BJ (cell line): ENCODE measurements at regions not wholly inside any gene's neighbourhood (a gene's known extent, or its start where the extent isn't known, plus 50 kb on each side); places are given as distances from the start of the nearest gene placed in this dataset.

ENCODE experiments used
- CTCF ChIA-PET: fragments of 350-600 bp; formaldehyde crosslinking; extraction: SDS; loops from one replicate; lab custom pipeline; 2021; ENCODE audit warnings: antibody characterized with exemption, inconsistent platforms; lab: Yijun Ruan, JAX
- POLR2A ChIA-PET: fragments of 300-600 bp; sonication (Branson Sonifier 250); formaldehyde crosslinking; extraction: SDS; loops from one replicate; lab custom pipeline; 2021; ENCODE audit warnings: antibody characterized with exemption; lab: Charles Lee
- DNase-seq: peaks from one replicate; pipeline ENCODE4 v3.0.0-alpha.2; 2011; ENCODE audit warnings: low read depth
- H3K27me3 ChIP-seq: 2 replicates; pipeline ENCODE4 v1.6.0; 2011; ENCODE audit warnings: low read length; ENCODE audit not compliant: control insufficient read depth, insufficient read depth
- H3K36me3 ChIP-seq: 2 replicates; pipeline ENCODE4 v1.5.1; 2011; ENCODE audit warnings: low read length; ENCODE audit not compliant: control insufficient read depth, insufficient read depth
- H3K4me3 ChIP-seq: 2 replicates; pipeline ENCODE4 v1.5.1; 2011; ENCODE audit warnings: low read depth, mild to moderate bottlenecking, control low read depth, low read length
- CTCF ChIP-seq: IDR thresholded peaks from 2 replicates; pipeline ENCODE4 v1.5.1; 2011; ENCODE audit warnings: low read depth, mild to moderate bottlenecking, control low read depth, inconsistent platforms, low read length, moderate library complexity; ENCODE audit not compliant: insufficient read depth

GRCh38 chr3:117665296-117665695 is 955.7 kb downstream of the TUSC7 start:
- no peak for DNase-seq

GRCh38 chr3:117666325-117666724 is 956.7 kb downstream of the TUSC7 start:
- H3K4me3 ChIP-seq: no peak overlapping the region
- CTCF ChIA-PET: interaction anchor here (1.0 to 1.7 kb wide), 2 partner anchors 9 to 25 kb away, joined by 3 to 5 read pairs; no protein-coding TSS in a partner anchor
- no peak for TF ChIP-seq CTCF
- no peaks in the 10 kb centered on the region for H3K36me3 ChIP-seq
- no peaks in the 10 kb centered on the region for H3K27me3 ChIP-seq
- no peak for DNase-seq
- POLR2A ChIA-PET: no interaction called here

More at GRCh38 chr3:117665296-117665695, 955.7 kb downstream of the TUSC7 start:
- POLR2A ChIA-PET: no interaction called here
- H3K36me3 ChIP-seq: no peaks in the 10 kb centered on the region
- H3K4me3 ChIP-seq: no peak overlapping the region
- CTCF ChIA-PET: no interaction called here
- H3K27me3 ChIP-seq: no peaks in the 10 kb centered on the region
- no peak for TF ChIP-seq CTCF

- H3K4me3 ChIP-seq: no peak overlapping the region
- POLR2A ChIA-PET: no interaction called here
- H3K27me3 ChIP-seq: no peaks in the 10 kb centered on the region
- no peaks in the 10 kb centered on the region for H3K36me3 ChIP-seq
- no peak for TF ChIP-seq CTCF
- CTCF ChIA-PET: interaction anchor here (1.0 to 1.7 kb wide), 3 partner anchors 8 to 25 kb away, joined by 3 to 5 read pairs (median 4); no protein-coding TSS in a partner anchor
- no peak for DNase-seq
Observed at GRCh38 chr3:117666812-117667211, 957.2 kb downstream of the TUSC7 start.

- Histone ChIP-seq H3K27me3 (no peaks in the 10 kb centered on the region), H3K4me3 (no peak overlapping the region), H3K36me3 (no peaks in the 10 kb centered on the region)
- POLR2A ChIA-PET: no interaction called here
- CTCF ChIA-PET: no interaction called here
- TF ChIP-seq CTCF: no peak
- no peak for DNase-seq
Observed at GRCh38 chr3:117669774-117670173, 960.2 kb downstream of the TUSC7 start.

GRCh38 chr3:117671722-117672318 is 962.2 kb downstream of the TUSC7 start:
- Histone ChIP-seq H3K36me3 (no peaks in the 10 kb centered on the region), H3K27me3 (no peaks in the 10 kb centered on the region), H3K4me3 (no peak overlapping the region)
- no peak for TF ChIP-seq CTCF
- CTCF ChIA-PET: interaction anchor here (0.7 kb wide), 1 partner anchor 326 kb away, joined by 3 read pairs; no protein-coding TSS in a partner anchor
- POLR2A ChIA-PET: no interaction called here
- DNase-seq: no peak
